ENCODE measurements at regions not wholly inside any gene's neighbourhood (a gene's known extent, or its start where the extent isn't known, plus 50 kb on each side); places are given as distances from the start of the nearest gene placed in this dataset.

- Histone ChIP-seq H3K4me1 (ENCODE audit: control insufficient read depth in 1 of 2, insufficient read depth in 1 of 2, low read depth in 1 of 2, low read length in 1 of 2) (no peaks in the 10 kb centered on the region), H3K27me3 (peaks cover 25% of the 10 kb centered on the region), H3K36me3 (no peaks in the 10 kb centered on the region), H3K9me3 (no peaks in the 10 kb centered on the region), H3K27ac (no peak overlapping the region), H3K4me3 (ENCODE audit: low read depth in 1 of 2, low read length in 1 of 2) (no peak overlapping the region)
- TF ChIP-seq CTCF (IDR thresholded peaks at IDR 0.05), result no peak
Observed at GRCh38 chr7:25619963-25620799, 391.9 kb upstream of the NPVF start.

- no peaks in the 10 kb centered on the region for H3K4me1 ChIP-seq (ENCODE audit: control insufficient read depth in 1 of 2, insufficient read depth in 1 of 2, low read depth in 1 of 2, low read length in 1 of 2)
- no peaks in the 10 kb centered on the region for H3K36me3 ChIP-seq
- peaks cover 33% of the 10 kb centered on the region for H3K27me3 ChIP-seq
- no peak overlapping the region for H3K27ac ChIP-seq
- H3K4me3 ChIP-seq (ENCODE audit: low read depth in 1 of 2, low read length in 1 of 2), result no peak overlapping the region
- H3K9me3 ChIP-seq, result no peaks in the 10 kb centered on the region
- no peak for TF ChIP-seq CTCF (IDR thresholded peaks at IDR 0.05)
Observed at GRCh38 chr7:25621993-25622392, 393.7 kb upstream of the NPVF start.

GRCh38 chr7:25622695-25623094 is 394.4 kb upstream of the NPVF start:
- Histone ChIP-seq H3K4me1 (ENCODE audit: control insufficient read depth in 1 of 2, insufficient read depth in 1 of 2, low read depth in 1 of 2, low read length in 1 of 2) (no peaks in the 10 kb centered on the region), H3K9me3 (no peaks in the 10 kb centered on the region), H3K27me3 (peaks cover 39% of the 10 kb centered on the region), H3K4me3 (ENCODE audit: low read depth in 1 of 2, low read length in 1 of 2) (no peak overlapping the region), H3K27ac (no peak overlapping the region), H3K36me3 (no peaks in the 10 kb centered on the region)
- TF ChIP-seq CTCF (IDR thresholded peaks at IDR 0.05), result no peak

GRCh38 chr7:25624051-25624450 is 395.8 kb upstream of the NPVF start:
- H3K27me3 ChIP-seq, result peaks cover 48% of the 10 kb centered on the region
- H3K36me3 ChIP-seq, result no peaks in the 10 kb centered on the region
- no peak for TF ChIP-seq CTCF (IDR thresholded peaks at IDR 0.05)
- H3K4me1 ChIP-seq (ENCODE audit: control insufficient read depth in 1 of 2, insufficient read depth in 1 of 2, low read depth in 1 of 2, low read length in 1 of 2), result no peaks in the 10 kb centered on the region
- no peak overlapping the region for H3K4me3 ChIP-seq (ENCODE audit: low read depth in 1 of 2, low read length in 1 of 2)
- H3K27ac ChIP-seq, result no peak overlapping the region
- no peaks in the 10 kb centered on the region for H3K9me3 ChIP-seq

- no peaks in the 10 kb centered on the region for H3K4me1 ChIP-seq (ENCODE audit: control insufficient read depth in 1 of 2, insufficient read depth in 1 of 2, low read depth in 1 of 2, low read length in 1 of 2)
- H3K27me3 ChIP-seq, result peaks cover 48% of the 10 kb centered on the region
- H3K4me3 ChIP-seq (ENCODE audit: low read depth in 1 of 2, low read length in 1 of 2), result no peak overlapping the region
- no peak for TF ChIP-seq CTCF (IDR thresholded peaks at IDR 0.05)
- no peaks in the 10 kb centered on the region for H3K9me3 ChIP-seq
- no peak overlapping the region for H3K27ac ChIP-seq
- no peaks in the 10 kb centered on the region for H3K36me3 ChIP-seq
Observed at GRCh38 chr7:25624833-25625232, 396.5 kb upstream of the NPVF start.

Data from neutrophil (primary cell).